ENCODE measurements at regions not wholly inside any gene's neighbourhood (a gene's known extent, or its start where the extent isn't known, plus 50 kb on each side); places are given as distances from the start of the nearest gene placed in this dataset.

GRCh38 chr13:23074075-23074828, 106.5 kb upstream of the SGCG start (continued):
- TF ChIP-seq CTCFL (IDR thresholded peaks at IDR 0.05; ENCODE audit: borderline replicate concordance, insufficient read depth, low read depth, low read length, poor library complexity, severe bottlenecking) = no peak
- TF ChIP-seq GTF2E2 (tag; IDR thresholded peaks at IDR 0.05) = no peak

GRCh38 chr13:23081220-23081619, 99.6 kb upstream of the SGCG start:
- H3K27me3 ChIP-seq (ENCODE audit: control insufficient read depth in 2 of 2, insufficient read depth in 2 of 2, low read length in 2 of 2) = peaks cover 0 to 6% of the 10 kb centered on the region in 2 experiments; a peak in 1 of 5 replicates
- no peak overlapping the region for H3K4me3 ChIP-seq
- no peak overlapping the region for H3K27ac ChIP-seq (ENCODE audit: extremely low read depth, low read depth, low read length)
- no peak overlapping the region for H2AFZ ChIP-seq (ENCODE audit: low read depth, low read length)
- H3K79me2 ChIP-seq (ENCODE audit: control insufficient read depth, insufficient read depth, low read length) = no peaks in the 10 kb centered on the region
- in situ Hi-C loops (cut with MboI) (loop anchor here (10.0 kb wide), 1 partner anchor 276 kb away; no protein-coding TSS in a partner anchor), intact Hi-C loops (cut with micrococcal nuclease) (no loop called here)
- FAIRE-seq (no peak), ATAC-seq (no peak), DNase-seq (ENCODE audit: extremely low read depth in 1 of 4, low spot score in 3 of 4) (no peak)
- H3K9me1 ChIP-seq (ENCODE audit: control insufficient read depth, insufficient read depth, low read length) = no peaks in the 10 kb centered on the region
- no peaks in the 10 kb centered on the region for H3K9me3 ChIP-seq (replicated peaks; ENCODE audit: control insufficient read depth, insufficient read depth, low read depth, low read length)
- H3K9ac ChIP-seq (ENCODE audit: insufficient read depth in 1 of 2, low read depth in 2 of 2, low read length in 2 of 2) = no peak overlapping the region
- no peaks in the 10 kb centered on the region for H3K36me3 ChIP-seq (ENCODE audit: control insufficient read depth, insufficient read depth, low read length)
- H3K4me1 ChIP-seq (replicated peaks in 1 of 2; ENCODE audit: control insufficient read depth in 2 of 2, insufficient read depth in 2 of 2, low read length in 2 of 2) = no peaks in the 10 kb centered on the region
- no TSS peak for BruUV-seq (replicated peaks)
- no peaks in the 10 kb centered on the region for H4K20me1 ChIP-seq (replicated peaks; ENCODE audit: control insufficient read depth, insufficient read depth, low read length)
- WGBS (ENCODE audit: insufficient coverage, low coverage, missing lambda C conversion rate) = 0% methylated on average over 5 of the region's 5 CpGs
- TF ChIP-seq TFE3 (CRISPR knock-in tag; IDR thresholded peaks at IDR 0.05) (no peak), ZC3H8 (IDR thresholded peaks at IDR 0.05) (no peak)
- ChIA-PET POLR2A (no interaction called here), CTCF (ENCODE audit: low intra/inter-chr PET ratio) (no interaction called here)
- no peak overlapping the region for H3K4me2 ChIP-seq (ENCODE audit: insufficient read depth, low read length)
